ENCODE measurements at regions not wholly inside any gene's neighbourhood (a gene's known extent, or its start where the extent isn't known, plus 50 kb on each side); places are given as distances from the start of the nearest gene placed in this dataset.

DNA sequence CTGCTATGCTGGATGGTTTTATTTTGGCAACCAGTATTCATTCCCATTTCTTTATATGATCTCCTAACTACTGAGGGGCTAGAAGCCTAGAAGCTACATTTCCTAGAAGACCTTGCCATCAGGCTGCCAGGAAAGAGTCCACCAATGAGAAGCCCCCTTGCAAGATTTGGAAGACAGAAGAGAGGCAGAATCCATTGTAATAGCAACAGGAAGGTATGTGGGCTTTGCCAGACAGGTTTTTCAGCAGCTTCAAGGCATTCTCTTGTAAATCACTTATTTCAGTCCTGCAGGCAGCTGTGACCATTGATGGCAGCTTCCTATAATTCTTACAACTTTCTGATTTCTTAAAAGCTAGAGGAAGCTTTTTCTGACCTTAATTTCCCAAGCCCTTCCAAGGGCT, 148.3 kb upstream of the NHS start:
- DNase-seq (no peak), ATAC-seq (ENCODE audit: low read depth) (no peak)
- no peak overlapping the region for H4K5ac ChIP-seq (ENCODE audit: low read depth, low read length)
- no peaks in the 10 kb centered on the region for H4K20me1 ChIP-seq (ENCODE audit: insufficient read depth, low read length)
- in situ Hi-C loops (cut with MboI; ENCODE audit: low sequenced_read_pairs) (no loop called here), dilution Hi-C loops (cut with HindIII; ENCODE audit: low sequenced_read_pairs, unreplicated experiment) (no loop called here), intact Hi-C loops (cut with micrococcal nuclease) (no loop called here)
- no peak overlapping the region for H3K4ac ChIP-seq (ENCODE audit: low read depth, low read length)
- H3K14ac ChIP-seq (replicated peaks; ENCODE audit: low read depth, low read length): no peak overlapping the region
- no TSS peak for BruUV-seq (replicated peaks)
- no peak overlapping the region for H4K91ac ChIP-seq (ENCODE audit: insufficient read depth, low read depth, low read length)
- no peaks in the 10 kb centered on the region; the same call in none of the 2 replicates for H3K27me3 ChIP-seq (ENCODE audit: control insufficient read depth, insufficient read depth, low read length)
- H3K9ac ChIP-seq (ENCODE audit: low read depth, low read length): no peak overlapping the region
- no peak overlapping the region for H2AK9ac ChIP-seq (replicated peaks; ENCODE audit: low read depth, low read length, poor library complexity)
- POLR2A ChIA-PET (ENCODE audit: unreplicated experiment): no interaction called here
- H3K9me3 ChIP-seq (ENCODE audit: control insufficient read depth, insufficient read depth, low read length): no peaks in the 10 kb centered on the region
- H2AK5ac ChIP-seq (ENCODE audit: low read depth, low read length): no peak overlapping the region
- no peak overlapping the region for H3K23ac ChIP-seq (ENCODE audit: low read depth, low read length)
- no peaks in the 10 kb centered on the region for H3K9me1 ChIP-seq (ENCODE audit: insufficient read depth, low read length)
- H3K4me2 ChIP-seq (ENCODE audit: low read depth, low read length): no peak overlapping the region
- H3K79me1 ChIP-seq (ENCODE audit: low read depth in 1 of 2, low read length in 2 of 2): no peaks in the 10 kb centered on the region
- no peaks in the 10 kb centered on the region for H3K36me3 ChIP-seq (ENCODE audit: control insufficient read depth, insufficient read depth, low read length)
- no peak overlapping the region for H2BK20ac ChIP-seq (ENCODE audit: low read depth, low read length)
- H4K8ac ChIP-seq (ENCODE audit: low read depth in 2 of 2, low read length in 2 of 2): no peak overlapping the region
- TF ChIP-seq RCOR1 (IDR thresholded peaks at IDR 0.05; ENCODE audit: insufficient replicate concordance, low read length) (no peak), FOS (IDR thresholded peaks at IDR 0.05; ENCODE audit: low read depth, low read length) (no peak), MAFK (IDR thresholded peaks at IDR 0.05; ENCODE audit: low read depth, low read length) (no peak), RAD21 (IDR thresholded peaks at IDR 0.05; ENCODE audit: low read length) (no peak), NFE2L2 (IDR thresholded peaks at IDR 0.05; ENCODE audit: low read depth, low read length) (no peak), USF2 (IDR thresholded peaks at IDR 0.05; ENCODE audit: low read depth, low read length) (no peak)
- no peak overlapping the region for H3K4me3 ChIP-seq (ENCODE audit: insufficient read depth, low read depth, low read length)
- H3K4me1 ChIP-seq (ENCODE audit: control insufficient read depth, insufficient read depth, low read length): no peaks in the 10 kb centered on the region
- H3K56ac ChIP-seq (ENCODE audit: extremely low read depth, insufficient read depth, low read length): no peak overlapping the region
- H3K27ac ChIP-seq (ENCODE audit: insufficient read depth, low read length): no peak overlapping the region
- H2BK5ac ChIP-seq (ENCODE audit: low read depth, low read length, poor library complexity, severe bottlenecking): no peak overlapping the region
- H2BK120ac ChIP-seq (ENCODE audit: low read depth, low read length): no peak overlapping the region
- H2BK15ac ChIP-seq (ENCODE audit: low read depth, low read length): no peak overlapping the region
- no peak overlapping the region for H3K18ac ChIP-seq (ENCODE audit: low read depth, low read length)
- H2AFZ ChIP-seq (replicated peaks; ENCODE audit: low read length, poor library complexity): no peak overlapping the region
- CTCF ChIA-PET: no interaction called here
